ENCODE measurements at regions not wholly inside any gene's neighbourhood (a gene's known extent, or its start where the extent isn't known, plus 50 kb on each side); places are given as distances from the start of the nearest gene placed in this dataset.

- TF ChIP-seq, protein P1, sequence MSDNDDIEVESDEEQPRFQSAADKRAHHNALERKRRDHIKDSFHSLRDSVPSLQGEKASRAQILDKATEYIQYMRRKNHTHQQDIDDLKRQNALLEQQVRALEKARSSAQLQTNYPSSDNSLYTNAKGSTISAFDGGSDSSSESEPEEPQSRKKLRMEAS (IDR thresholded peaks at IDR 0.05; ENCODE audit: low read depth), result no peak
- TF ChIP-seq, protein P2, sequence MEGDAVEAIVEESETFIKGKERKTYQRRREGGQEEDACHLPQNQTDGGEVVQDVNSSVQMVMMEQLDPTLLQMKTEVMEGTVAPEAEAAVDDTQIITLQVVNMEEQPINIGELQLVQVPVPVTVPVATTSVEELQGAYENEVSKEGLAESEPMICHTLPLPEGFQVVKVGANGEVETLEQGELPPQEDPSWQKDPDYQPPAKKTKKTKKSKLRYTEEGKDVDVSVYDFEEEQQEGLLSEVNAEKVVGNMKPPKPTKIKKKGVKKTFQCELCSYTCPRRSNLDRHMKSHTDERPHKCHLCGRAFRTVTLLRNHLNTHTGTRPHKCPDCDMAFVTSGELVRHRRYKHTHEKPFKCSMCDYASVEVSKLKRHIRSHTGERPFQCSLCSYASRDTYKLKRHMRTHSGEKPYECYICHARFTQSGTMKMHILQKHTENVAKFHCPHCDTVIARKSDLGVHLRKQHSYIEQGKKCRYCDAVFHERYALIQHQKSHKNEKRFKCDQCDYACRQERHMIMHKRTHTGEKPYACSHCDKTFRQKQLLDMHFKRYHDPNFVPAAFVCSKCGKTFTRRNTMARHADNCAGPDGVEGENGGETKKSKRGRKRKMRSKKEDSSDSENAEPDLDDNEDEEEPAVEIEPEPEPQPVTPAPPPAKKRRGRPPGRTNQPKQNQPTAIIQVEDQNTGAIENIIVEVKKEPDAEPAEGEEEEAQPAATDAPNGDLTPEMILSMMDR (IDR thresholded peaks at IDR 0.05), result no peak
- TF ChIP-seq POLR2AphosphoS5 (IDR thresholded peaks at IDR 0.05; ENCODE audit: low read depth, low read length) (no peak), GATA2 (CRISPR knock-in tag; IDR thresholded peaks at IDR 0.05) (no peak), USF2 (IDR thresholded peaks at IDR 0.05; ENCODE audit: borderline replicate concordance, low read depth, low read length) (no peak), TAF1 (IDR thresholded peaks at IDR 0.05; ENCODE audit: borderline replicate concordance, low read depth, low read length) (no peak), RFX5 (IDR thresholded peaks at IDR 0.05; ENCODE audit: low read length) (no peak), EP300 (IDR thresholded peaks at IDR 0.05; ENCODE audit: borderline replicate concordance in 1 of 2, low read depth in 1 of 2, low read length in 1 of 2) (no peak), RAD21 (IDR thresholded peaks at IDR 0.05; ENCODE audit: low read length) (no peak), FOSL2 (IDR thresholded peaks at IDR 0.05; ENCODE audit: borderline replicate concordance, low read depth) (no peak), MEF2A (IDR thresholded peaks at IDR 0.05; ENCODE audit: borderline replicate concordance, low read depth) (no peak), RXRA (IDR thresholded peaks at IDR 0.05; ENCODE audit: borderline replicate concordance, low read depth) (no peak), RCOR1 (IDR thresholded peaks at IDR 0.05; ENCODE audit: low read length) (no peak)
- TF ChIP-seq, protein P3, sequence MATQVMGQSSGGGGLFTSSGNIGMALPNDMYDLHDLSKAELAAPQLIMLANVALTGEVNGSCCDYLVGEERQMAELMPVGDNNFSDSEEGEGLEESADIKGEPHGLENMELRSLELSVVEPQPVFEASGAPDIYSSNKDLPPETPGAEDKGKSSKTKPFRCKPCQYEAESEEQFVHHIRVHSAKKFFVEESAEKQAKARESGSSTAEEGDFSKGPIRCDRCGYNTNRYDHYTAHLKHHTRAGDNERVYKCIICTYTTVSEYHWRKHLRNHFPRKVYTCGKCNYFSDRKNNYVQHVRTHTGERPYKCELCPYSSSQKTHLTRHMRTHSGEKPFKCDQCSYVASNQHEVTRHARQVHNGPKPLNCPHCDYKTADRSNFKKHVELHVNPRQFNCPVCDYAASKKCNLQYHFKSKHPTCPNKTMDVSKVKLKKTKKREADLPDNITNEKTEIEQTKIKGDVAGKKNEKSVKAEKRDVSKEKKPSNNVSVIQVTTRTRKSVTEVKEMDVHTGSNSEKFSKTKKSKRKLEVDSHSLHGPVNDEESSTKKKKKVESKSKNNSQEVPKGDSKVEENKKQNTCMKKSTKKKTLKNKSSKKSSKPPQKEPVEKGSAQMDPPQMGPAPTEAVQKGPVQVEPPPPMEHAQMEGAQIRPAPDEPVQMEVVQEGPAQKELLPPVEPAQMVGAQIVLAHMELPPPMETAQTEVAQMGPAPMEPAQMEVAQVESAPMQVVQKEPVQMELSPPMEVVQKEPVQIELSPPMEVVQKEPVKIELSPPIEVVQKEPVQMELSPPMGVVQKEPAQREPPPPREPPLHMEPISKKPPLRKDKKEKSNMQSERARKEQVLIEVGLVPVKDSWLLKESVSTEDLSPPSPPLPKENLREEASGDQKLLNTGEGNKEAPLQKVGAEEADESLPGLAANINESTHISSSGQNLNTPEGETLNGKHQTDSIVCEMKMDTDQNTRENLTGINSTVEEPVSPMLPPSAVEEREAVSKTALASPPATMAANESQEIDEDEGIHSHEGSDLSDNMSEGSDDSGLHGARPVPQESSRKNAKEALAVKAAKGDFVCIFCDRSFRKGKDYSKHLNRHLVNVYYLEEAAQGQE (IDR thresholded peaks at IDR 0.05; ENCODE audit: low read depth, low read length), result no peak
Observed at GRCh38 chr4:11741190-11741652, 312.5 kb upstream of the HS3ST1 start.
